ENCODE measurements at regions not wholly inside any gene's neighbourhood (a gene's known extent, or its start where the extent isn't known, plus 50 kb on each side); places are given as distances from the start of the nearest gene placed in this dataset.

- in situ Hi-C loops (cut with HindIII; ENCODE audit: low sequenced_read_pairs) = no loop called here
- no peak overlapping the region for H3K4me3 ChIP-seq (ENCODE audit: low read depth, low read length)
- DNase-seq (ENCODE audit: low read depth) = no peak
- no peak for TF ChIP-seq CTCF (IDR thresholded peaks at IDR 0.05; ENCODE audit: low read depth, low read length, missing control alignments)
Observed at GRCh38 chr6:54694928-54695532, 151.5 kb upstream of the FAM83B start.

- no peak for DNase-seq (ENCODE audit: low read depth)
- H3K4me3 ChIP-seq (ENCODE audit: low read depth, low read length) = no peak overlapping the region
- no peak for TF ChIP-seq CTCF (IDR thresholded peaks at IDR 0.05; ENCODE audit: low read depth, low read length, missing control alignments)
- in situ Hi-C loops (cut with HindIII; ENCODE audit: low sequenced_read_pairs) = no loop called here
Observed at GRCh38 chr6:54695815-54696214, 150.8 kb upstream of the FAM83B start.

- in situ Hi-C loops (cut with HindIII; ENCODE audit: low sequenced_read_pairs) = no loop called here
Observed at GRCh38 chr6:54697424-54697823, 149.1 kb upstream of the FAM83B start.

GRCh38 chr6:54698974-54699373 lies 147.6 kb upstream of the FAM83B start:
- in situ Hi-C loops (cut with HindIII; ENCODE audit: low sequenced_read_pairs) = no loop called here
- no peak for TF ChIP-seq CTCF (IDR thresholded peaks at IDR 0.05; ENCODE audit: low read depth, low read length, missing control alignments)
- DNase-seq (ENCODE audit: low read depth) = no peak
- no peak overlapping the region for H3K4me3 ChIP-seq (ENCODE audit: low read depth, low read length)

More at GRCh38 chr6:54697424-54697823, 149.1 kb upstream of the FAM83B start:
- peak; percentile 20 for TF ChIP-seq CTCF (IDR thresholded peaks at IDR 0.05; ENCODE audit: low read depth, low read length, missing control alignments)
- no peak for DNase-seq (ENCODE audit: low read depth)
- H3K4me3 ChIP-seq (ENCODE audit: low read depth, low read length) = no peak overlapping the region

GRCh38 chr6:54700158-54700557 lies 146.4 kb upstream of the FAM83B start:
- no peak for TF ChIP-seq CTCF (IDR thresholded peaks at IDR 0.05; ENCODE audit: low read depth, low read length, missing control alignments)
- in situ Hi-C loops (cut with HindIII; ENCODE audit: low sequenced_read_pairs) = no loop called here
- no peak overlapping the region for H3K4me3 ChIP-seq (ENCODE audit: low read depth, low read length)
- DNase-seq (ENCODE audit: low read depth) = no peak

GRCh38 chr6:54702772-54703171 lies 143.8 kb upstream of the FAM83B start:
- no peak for TF ChIP-seq CTCF (IDR thresholded peaks at IDR 0.05; ENCODE audit: low read depth, low read length, missing control alignments)
- in situ Hi-C loops (cut with HindIII; ENCODE audit: low sequenced_read_pairs) = no loop called here
- no peak for DNase-seq (ENCODE audit: low read depth)
- H3K4me3 ChIP-seq (ENCODE audit: low read depth, low read length) = no peak overlapping the region

Measured in astrocyte of the cerebellum (primary cell).